ENCODE measurements at regions not wholly inside any gene's neighbourhood (a gene's known extent, or its start where the extent isn't known, plus 50 kb on each side); places are given as distances from the start of the nearest gene placed in this dataset.

GRCh38 chr5:51599587-51599986 is 216.3 kb downstream of the ISL1 start:
- H3K27me3 ChIP-seq (ENCODE audit: control insufficient read depth, insufficient read depth, low read length): no peaks in the 10 kb centered on the region
- CTCF ChIA-PET: no interaction called here
- POLR2A ChIA-PET: no interaction called here
- no peak overlapping the region for H3K27ac ChIP-seq (ENCODE audit: low read depth, low read length)
- 0 out of 2 replicates have a peak, but pooled peaks cover 2% of the 10 kb centered on the region for H3K9me3 ChIP-seq (ENCODE audit: control insufficient read depth, insufficient read depth, low read length)
- no peak for DNase-seq (ENCODE audit: low read depth, low spot score)
- H3K4me3 ChIP-seq (ENCODE audit: low read depth, low read length): no peak overlapping the region
- no peak for TF ChIP-seq CTCF (IDR thresholded peaks at IDR 0.05; ENCODE audit: low read depth, low read length)

- TF ChIP-seq CTCF (IDR thresholded peaks at IDR 0.05; ENCODE audit: low read depth, low read length): no peak
- no peak overlapping the region for H3K4me3 ChIP-seq (ENCODE audit: low read depth, low read length)
- no peaks in the 10 kb centered on the region for H3K9me3 ChIP-seq (ENCODE audit: control insufficient read depth, insufficient read depth, low read length)
- POLR2A ChIA-PET: no interaction called here
- no peaks in the 10 kb centered on the region for H3K27me3 ChIP-seq (ENCODE audit: control insufficient read depth, insufficient read depth, low read length)
- DNase-seq (ENCODE audit: low read depth, low spot score): no peak
- H3K27ac ChIP-seq (ENCODE audit: low read depth, low read length): no peak overlapping the region
- CTCF ChIA-PET: no interaction called here
Measured at GRCh38 chr5:51604324-51604723, 221.1 kb downstream of the ISL1 start.

GRCh38 chr5:51606921-51607320 is 223.7 kb downstream of the ISL1 start:
- DNase-seq (ENCODE audit: low read depth, low spot score): no peak
- Histone ChIP-seq H3K27ac (ENCODE audit: low read depth, low read length) (no peak overlapping the region), H3K9me3 (ENCODE audit: control insufficient read depth, insufficient read depth, low read length) (no peaks in the 10 kb centered on the region), H3K27me3 (ENCODE audit: control insufficient read depth, insufficient read depth, low read length) (no peaks in the 10 kb centered on the region), H3K4me3 (ENCODE audit: low read depth, low read length) (no peak overlapping the region)
- CTCF ChIA-PET: no interaction called here
- TF ChIP-seq CTCF (IDR thresholded peaks at IDR 0.05; ENCODE audit: low read depth, low read length): no peak
- POLR2A ChIA-PET: no interaction called here

GRCh38 chr5:51618234-51618633 is 235.0 kb downstream of the ISL1 start:
- POLR2A ChIA-PET: no interaction called here
- no peaks in the 10 kb centered on the region for H3K27me3 ChIP-seq (ENCODE audit: control insufficient read depth, insufficient read depth, low read length)
- no peak for TF ChIP-seq CTCF (IDR thresholded peaks at IDR 0.05; ENCODE audit: low read depth, low read length)
- H3K9me3 ChIP-seq (ENCODE audit: control insufficient read depth, insufficient read depth, low read length): no peaks in the 10 kb centered on the region; the same call in 1 of the 2 replicates
- no peak for DNase-seq (ENCODE audit: low read depth, low spot score)
- H3K27ac ChIP-seq (ENCODE audit: low read depth, low read length): no peak overlapping the region
- no peak overlapping the region for H3K4me3 ChIP-seq (ENCODE audit: low read depth, low read length)
- CTCF ChIA-PET: no interaction called here

- TF ChIP-seq CTCF (IDR thresholded peaks at IDR 0.05; ENCODE audit: low read depth, low read length): no peak
- DNase-seq (ENCODE audit: low read depth, low spot score): no peak
- no peaks in the 10 kb centered on the region for H3K27me3 ChIP-seq (ENCODE audit: control insufficient read depth, insufficient read depth, low read length)
- ChIA-PET CTCF (no interaction called here), POLR2A (no interaction called here)
- H3K27ac ChIP-seq (ENCODE audit: low read depth, low read length): no peak overlapping the region
- H3K9me3 ChIP-seq (ENCODE audit: control insufficient read depth, insufficient read depth, low read length): no peaks in the 10 kb centered on the region; the same call in 1 of the 2 replicates
- H3K4me3 ChIP-seq (ENCODE audit: low read depth, low read length): no peak overlapping the region
Measured at GRCh38 chr5:51621156-51621555, 237.9 kb downstream of the ISL1 start.
